HuH-7 (cell line): ENCODE measurements at regions not wholly inside any gene's neighbourhood (a gene's known extent, or its start where the extent isn't known, plus 50 kb on each side); places are given as distances from the start of the nearest gene placed in this dataset.
"Not testable (repeated sequence)": the region's sequence is repeated elsewhere in the genome, so short reads cannot be mapped to it uniquely, and the experiment has no call there.

Experiments
- DNase-seq: peaks from one replicate; pipeline ENCODE4 v3.0.0; 2011; ENCODE audit warnings: low spot score

DNA sequence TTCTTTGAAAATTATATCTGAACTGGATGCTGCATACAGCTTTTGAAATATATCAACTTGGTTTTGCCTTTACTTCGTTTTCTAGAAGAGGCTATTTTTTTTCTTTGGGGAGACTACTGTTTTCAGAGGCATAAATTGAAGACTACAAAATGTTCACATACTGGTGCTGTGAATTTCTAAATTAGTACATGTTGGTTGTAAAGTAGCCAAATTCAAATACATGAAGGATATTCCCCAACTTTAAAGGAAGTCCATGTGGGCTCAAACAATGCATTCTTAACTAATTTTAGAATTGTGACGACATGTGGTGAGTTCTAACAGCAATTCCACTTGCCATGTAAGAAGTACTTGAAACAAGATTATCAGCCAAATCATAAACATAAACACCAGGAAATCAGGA lies 295.7 kb downstream of the TUSC7 start:
- DNase-seq, result no peak

DNA sequence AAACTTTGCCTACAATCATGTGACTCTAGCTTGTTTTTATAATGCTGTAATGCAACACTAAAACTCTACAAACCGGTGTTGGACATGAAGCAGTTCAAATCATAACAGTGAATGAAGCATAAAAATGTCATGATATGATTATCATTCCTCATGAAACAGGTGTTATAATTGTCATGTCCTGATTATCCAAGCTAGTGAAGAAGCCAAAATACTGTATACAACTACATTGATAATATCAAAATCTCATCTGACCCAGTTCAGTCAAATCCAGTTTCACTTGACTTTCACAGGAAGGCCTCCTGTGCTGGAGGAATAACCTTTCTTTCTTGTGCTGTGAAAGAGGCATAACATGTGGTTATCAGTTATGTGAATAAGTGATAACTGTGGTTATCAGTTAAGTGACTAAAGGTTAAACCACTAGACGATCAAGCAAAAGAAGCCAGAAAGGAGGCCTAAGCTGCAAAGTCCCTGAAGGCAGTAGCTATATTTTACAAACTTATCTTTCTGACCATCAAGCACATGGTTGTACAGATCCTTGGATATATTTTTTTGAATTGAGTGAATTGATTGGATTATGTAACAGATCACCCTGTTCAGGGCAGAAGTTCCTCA lies 296.4 kb downstream of the TUSC7 start:
- no peak for DNase-seq

DNA sequence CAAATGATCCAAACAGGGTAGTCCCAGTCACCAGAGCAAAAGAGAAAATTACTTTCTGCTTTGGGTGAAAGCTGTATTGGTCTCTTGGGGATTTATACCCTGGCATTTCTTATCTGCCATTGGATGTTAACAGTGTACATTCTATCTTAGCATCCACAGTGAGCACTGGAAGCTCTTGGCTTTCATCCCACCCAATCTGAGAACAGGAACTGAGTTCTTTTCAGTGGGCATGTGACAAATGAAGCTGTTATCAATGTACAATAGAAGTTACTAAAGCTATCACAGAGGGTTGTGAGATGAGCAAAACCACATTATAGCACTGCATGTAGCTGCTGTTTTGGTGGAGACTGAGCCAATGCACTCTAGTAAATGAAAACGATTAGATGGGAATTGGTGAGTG lies 300.7 kb downstream of the TUSC7 start:
- no peak for DNase-seq

DNA sequence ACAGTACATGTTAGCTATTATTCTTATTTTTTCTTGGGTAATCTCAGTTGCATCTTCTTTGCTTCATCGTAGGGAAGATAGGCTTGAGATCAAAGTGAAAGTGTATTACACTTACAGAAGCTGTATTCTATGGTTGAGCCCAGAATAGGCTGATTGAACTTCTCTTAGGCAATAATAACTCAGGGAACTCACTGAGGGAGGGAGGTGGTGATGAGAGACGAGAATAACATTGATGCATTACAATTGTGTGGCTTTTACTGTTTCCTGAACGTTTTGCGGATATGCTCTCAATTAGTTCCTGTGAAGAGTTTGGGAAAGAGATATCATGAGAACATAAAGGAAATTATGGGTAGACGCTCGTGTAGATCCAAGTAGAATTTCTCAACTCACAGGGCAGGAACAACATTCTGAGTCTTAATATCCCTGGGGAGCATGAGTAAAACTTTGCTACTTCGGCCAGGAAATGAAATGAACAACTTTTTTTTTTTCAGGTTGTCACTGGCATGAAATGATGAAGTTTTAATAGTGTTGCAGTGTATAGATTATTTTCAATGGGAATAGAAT lies 302.2 kb downstream of the TUSC7 start:
- DNase-seq, result no peak

DNA sequence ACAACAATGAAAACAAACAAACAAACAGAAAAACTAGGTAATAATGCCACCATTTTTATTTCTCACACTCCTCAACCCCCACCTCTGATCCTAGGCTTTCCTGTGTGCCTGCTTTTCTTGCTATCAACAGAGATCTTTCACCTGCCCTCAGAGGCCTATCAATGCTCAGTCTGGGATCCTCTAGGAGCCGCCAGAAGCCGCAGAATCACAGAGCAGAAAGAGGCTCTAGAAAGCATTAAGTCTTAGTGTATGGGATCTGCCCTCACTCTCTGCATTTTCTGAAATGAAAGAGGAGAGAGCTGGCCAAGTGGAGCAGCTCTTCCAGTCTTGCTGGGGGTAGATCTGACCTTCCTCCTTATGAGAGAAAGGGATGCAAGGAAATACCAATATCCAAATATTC lies 306.8 kb downstream of the TUSC7 start:
- DNase-seq, result no peak

DNA sequence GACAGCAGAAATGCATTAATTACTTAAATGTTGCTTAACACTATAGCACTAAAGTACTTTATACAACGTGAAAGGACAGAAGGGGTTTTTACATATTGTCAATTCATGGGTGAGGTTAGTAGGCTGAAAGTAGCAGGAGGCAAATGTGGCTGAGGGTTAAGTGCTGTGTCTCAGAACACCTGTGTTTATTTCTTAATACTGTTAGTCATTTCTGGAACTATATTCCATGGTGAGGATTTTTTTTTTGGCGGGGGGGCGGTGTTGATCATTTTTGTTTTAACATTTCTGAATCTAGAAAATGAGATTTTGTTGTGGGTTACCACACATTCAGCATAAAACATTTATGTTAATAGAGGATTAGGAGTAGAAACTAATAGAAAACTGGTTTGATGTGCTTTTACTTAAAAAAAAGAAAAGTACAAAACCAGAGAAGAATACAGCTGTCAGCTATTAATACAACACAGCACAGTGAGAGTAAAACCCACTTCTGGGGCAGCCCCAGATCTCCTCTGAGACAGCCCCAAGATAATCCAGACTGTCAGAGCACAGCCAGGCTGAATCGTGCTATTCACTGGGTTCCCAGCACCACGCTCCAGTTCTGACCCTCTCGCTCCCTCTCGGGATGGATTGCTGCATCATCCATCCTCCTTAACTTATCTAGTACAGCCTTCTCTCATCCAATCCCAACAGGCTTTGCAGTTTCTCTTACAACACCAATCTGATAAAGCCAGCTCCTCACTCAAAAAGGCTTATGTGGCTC lies 307.7 kb downstream of the TUSC7 start:
- DNase-seq, result no peak

DNA sequence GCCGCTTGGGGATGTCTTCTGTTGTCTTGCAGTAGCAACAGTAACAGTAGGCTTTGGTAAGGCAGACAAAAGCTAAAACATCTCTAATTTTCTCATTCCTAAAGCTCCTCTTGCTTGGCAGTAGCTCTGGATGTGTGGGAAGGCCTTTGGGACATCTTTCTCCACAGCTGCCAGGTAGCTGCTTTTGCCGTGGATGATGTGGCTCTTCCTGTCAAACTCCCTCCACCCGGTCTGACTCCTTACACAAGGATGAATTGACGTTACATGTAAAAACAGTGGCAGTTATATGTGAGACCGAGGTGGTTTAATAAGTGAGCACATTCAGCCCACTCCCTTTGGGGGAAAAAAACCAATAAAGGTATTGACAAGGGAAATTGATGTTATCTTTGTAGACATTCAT lies 309.1 kb downstream of the TUSC7 start:
- no peak for DNase-seq

DNA sequence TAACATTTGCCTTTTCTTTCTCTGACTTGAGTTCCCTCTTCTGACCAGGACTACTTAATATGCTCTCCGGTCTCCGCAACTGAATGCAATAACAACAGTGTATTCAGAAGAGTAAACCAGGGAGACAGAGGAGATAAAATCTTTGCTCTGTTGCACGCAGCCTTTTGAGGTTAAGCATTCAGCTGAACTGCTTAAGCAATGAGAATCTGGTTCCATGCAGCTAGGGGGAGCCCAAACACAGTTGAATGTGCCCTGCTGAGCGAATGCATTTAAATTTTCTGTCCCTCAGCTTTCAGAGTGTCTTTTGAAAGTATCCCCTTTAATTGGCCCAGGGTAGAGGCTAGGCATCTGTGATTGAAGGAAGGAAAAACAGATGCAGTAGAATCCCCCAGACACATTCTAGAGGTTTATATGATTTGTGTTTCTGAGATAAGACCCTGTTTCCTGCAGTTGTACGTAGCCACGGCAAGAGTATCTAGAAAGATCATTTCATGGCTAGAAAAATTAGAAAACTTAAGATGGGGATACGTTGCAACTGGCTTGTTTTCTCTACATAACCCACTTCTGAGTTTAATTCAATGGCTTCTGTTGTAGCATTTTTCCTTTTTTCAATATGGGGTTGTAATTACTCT lies 309.6 kb downstream of the TUSC7 start:
- DNase-seq, result peak; percentile 40

DNA sequence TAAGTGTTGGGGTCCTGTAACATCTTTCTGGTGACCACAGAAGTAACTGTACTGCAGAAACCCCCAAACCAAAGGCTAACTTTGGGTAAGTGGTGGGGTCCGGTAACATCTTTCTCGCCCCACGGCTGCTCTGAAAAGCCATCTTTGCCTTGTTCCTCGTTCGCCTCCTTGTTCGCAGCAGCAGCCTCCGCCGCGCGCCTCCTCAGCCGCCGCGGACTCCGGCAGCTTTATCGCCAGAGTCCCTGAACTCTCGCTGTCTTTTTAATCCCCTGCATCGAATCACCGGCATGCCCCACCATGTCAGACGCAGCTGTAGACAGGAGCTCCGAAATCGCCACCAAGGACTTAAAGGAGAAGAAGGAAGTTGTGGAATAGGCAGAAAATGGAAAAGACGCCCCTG lies 316.8 kb downstream of the TUSC7 start:
- no peak for DNase-seq

DNA sequence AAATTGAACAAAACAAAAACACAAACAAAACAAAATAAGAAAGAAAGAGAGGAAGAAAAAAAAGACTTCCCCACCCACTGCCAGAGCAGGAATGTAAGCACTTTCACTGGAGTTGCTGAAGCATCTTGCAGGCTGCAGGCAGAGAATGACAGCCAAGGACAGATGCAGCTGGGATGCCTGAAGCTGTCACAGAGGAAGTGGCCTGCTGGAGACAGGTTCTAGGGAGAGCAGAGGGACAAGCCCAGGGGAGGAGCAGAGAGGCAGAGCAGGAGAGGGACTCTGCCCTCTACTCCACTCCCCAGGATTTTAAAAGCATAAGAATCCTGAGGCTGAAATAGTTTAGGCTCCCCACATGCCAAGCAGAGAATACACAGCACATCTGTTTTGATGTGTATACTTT lies 326.2 kb downstream of the TUSC7 start:
- no peak for DNase-seq

DNA sequence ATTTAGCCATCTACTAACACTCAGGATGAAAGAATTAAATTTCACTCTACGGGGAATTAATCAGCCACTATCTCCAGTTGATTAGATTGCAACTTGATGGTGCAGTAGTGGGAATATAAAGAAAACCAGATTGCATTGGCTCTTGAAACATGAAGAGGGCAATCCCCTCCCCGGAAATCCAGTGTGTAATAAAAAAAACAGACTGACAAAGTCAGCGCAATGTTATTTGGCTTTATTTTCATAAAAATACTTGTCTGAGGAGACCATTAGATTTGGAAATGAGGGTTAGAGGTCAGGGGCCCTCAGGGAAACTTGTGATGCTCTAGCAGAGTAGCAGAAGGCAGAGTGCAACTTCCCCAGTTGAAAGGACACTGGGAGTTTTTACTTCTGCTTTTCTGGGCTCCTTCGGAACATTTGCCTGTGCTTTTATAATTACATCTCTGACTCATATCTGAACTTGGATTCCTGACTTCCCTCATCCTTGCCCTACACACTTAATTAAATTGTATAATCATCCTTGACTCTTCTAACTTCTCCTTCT lies 326.8 kb downstream of the TUSC7 start:
- DNase-seq, result no peak

DNA sequence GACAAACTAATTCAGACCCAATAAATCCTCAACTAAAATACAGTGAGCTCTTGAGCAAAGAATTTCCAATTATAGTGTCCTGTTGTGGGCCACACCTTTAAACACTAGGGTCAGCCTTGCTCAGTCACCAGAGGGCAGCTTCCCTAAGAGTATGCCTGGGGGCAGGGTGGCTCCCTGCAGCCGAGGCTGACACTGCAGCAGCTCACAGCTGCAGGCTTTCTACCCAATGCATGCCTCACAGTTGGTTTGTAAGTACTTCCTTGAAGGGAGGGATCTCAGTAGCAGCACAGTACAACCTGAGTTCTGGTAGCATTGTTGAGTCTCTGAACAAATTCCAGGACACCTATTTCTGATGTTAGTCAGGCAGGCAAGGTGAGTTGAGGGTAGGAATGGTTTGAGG lies 335.6 kb downstream of the TUSC7 start:
- DNase-seq, result no peak

DNA sequence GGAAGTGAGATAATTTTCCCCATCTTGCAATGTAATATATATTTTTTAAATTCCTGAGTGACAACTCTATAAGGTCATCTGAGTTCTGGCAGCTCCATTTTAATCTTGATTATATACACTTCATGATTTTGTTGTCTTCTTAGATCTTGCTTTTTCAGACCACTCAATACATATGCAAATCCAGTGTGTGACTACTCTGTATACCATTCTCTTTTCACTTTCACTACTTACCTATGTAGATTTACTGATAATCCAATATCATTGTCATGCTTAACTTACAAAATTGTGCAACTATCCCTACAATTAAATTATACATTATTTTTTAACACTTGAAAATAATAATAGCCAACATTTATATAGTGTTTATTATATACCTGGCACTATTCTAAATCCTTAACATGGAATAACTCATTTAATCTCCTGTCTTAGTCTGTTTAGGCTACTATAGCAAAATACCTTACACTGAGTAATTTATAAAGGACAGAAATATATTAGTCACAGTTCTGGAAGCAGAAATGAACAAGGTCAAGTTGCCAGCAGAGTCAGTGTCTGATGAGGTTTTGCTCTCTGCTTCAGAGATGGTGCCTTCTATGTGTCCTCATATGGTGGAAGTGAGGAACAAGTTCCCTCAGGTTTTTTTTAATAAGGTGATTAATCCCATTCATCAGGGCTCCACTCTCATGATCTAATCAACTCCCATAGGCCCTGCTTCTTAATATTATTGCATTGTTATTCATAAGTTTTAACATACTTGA lies 338.5 kb downstream of the TUSC7 start:
- DNase-seq, result no peak

DNA sequence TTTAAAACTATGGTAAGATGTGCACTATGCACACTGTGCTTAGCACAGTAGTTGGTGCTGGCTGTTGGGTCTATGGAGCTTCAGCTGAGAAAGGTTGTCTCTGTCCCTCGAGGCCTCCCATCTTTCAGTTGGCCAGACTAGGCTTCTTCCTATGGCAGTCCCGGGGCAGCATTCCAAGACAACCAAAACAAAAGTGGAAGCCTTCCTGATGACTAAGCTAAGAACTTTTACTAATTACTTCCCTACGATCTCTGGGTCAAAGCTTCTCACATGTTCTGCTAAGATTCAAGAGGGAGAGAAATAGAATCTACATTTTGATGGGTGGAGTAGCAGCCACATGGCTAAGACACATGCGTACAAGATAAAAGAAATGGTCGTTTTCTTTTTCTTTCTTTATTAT lies 342.8 kb downstream of the TUSC7 start:
- no peak for DNase-seq

DNA sequence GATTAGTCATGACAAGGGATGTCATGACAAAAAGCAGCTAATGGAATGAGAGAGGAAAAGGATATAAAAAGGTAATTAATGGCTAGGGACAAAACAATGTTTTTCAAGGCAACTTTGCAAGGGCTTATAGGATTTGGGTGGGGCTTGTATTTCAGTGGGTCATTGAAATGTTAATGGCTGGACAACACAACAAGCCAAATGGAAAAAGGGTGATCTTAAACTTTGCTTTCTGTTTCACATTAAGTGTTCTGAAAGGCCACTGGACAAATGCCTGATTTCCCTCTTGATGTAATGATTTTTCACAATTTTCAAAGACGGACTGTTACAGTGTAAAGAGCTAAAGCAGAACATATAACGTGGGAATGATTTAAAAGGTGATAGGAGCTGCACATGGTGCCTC lies 345.0 kb downstream of the TUSC7 start:
- no peak for DNase-seq

DNA sequence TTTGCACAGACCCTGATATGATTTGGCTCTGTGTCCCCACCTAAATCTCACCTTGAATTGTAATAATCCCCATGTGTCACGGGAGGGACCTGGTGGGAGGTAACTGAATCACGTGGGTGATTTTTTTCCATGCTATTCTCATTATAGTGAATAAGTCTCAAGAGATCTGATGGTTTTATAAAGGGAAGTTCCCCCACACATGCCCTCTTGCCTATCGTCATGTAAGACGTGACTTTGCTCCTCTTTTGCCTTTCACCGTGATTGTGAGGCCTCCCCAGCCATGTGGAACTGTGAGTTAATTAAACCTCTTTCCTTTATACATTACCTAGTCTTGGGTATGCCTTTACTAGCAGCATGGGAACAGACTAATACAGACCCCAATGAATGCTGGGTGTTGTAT lies 347.4 kb downstream of the TUSC7 start:
- DNase-seq, result not testable (repeated sequence)

DNA sequence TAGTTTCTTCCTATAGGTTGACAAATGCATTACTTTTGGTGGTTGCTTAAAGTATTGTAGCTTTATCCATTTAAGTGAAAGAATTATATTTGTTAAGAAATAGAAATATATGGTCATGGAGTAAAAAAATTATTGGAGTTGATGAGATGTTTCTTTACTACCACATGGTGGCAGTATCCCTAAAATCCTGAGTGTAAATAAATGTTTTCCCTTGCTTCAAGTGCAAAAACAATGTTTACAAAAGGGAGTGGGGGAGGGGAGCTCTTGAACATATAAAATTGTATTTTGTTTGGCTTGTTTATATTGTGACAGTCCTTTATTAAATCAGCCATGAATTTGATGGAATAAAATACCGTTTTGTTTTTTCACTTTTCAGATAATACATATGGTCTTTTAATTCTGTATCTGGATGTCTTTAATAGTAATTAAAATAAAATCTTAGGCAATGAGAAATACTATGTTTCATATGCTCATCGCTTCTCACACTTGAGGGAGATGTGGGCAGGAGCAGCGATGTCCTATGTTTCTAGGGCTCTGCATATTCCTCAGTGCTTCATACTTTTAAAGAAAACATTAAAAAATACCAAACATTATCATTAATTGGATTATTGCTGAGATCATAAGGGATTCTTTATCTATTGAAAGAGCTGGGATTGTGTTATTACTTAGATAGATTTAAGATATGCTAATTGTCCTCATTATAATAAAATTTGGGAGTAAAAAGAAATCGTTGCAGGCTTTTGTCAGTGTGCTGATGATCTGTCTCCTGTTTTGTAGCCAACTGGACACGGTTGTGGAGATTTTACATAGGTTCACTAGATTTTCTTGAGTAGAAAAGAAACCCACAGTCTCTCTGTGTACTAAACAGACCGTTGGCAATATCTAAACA lies 349.7 kb downstream of the TUSC7 start:
- peak; percentile 8 for DNase-seq

DNA sequence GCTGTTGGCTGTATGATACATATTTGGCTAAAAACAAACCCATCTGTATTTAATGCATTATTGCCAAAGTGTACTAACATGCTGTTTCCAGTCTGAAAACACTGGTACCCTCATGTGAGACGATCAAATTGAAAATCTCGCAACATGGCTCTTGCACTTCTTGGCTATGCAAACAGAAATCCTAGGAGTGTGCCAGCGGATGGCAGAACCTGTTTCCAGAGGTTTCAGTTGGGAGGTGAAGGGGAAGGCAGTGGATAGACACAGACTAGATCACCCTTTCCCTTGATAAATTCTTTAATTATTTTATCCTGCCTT lies 350.3 kb downstream of the TUSC7 start:
- DNase-seq, result no peak

DNA sequence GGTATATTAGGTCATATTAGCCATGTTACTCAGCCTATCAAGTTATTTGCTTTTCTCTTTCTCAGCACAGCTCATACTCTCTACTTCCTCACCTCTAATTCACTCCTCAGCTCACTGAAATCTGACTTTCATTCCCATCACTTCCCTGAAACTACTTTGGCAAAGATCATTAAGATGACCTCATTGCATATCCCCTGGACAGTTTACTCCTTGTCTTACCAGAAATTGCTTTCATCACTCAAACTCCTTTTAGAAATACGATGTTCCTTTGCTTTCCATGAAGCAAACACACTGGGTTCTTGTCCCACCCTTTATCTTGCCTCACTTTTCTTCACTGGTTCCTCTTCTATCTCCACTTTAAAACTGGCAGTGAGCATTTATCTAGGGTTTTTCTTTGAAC lies 354.4 kb downstream of the TUSC7 start:
- DNase-seq, result no peak

DNA sequence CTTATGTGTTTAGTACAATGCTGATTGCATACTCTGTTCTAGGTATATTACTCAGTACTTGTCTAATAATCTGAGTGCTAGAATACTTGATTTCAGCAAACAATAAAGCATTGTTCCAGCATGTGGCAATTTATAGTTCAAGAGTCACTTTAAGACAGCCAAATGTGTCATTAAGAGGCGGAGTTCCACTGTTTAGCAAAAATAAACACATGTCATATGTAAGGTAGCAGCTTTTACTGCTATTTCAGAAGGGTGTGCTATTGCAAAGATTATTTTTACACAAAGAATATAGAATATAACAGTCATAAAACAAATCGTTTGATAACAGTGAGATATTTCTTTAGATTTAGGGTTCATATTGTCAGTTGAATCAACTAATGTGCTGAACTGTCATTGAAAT lies 358.7 kb downstream of the TUSC7 start:
- DNase-seq, result no peak

DNA sequence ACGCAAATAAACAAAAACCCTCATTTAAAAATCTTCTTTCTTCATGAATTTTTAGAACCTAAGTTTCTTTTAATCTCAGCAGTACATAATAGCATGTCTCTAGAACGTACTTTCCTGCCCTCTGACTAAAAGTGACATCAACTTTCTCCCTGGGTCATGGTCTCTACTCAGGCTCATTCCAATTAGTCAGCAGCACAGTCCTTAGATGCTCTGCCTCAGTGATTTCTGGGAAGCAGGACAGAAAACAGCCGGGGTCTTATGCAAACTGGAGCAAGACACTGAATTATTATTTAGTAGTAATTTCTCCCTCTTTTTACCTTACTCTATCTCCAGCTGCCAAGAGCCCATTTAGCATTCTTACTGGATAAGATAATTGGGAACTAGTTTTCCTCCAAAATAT lies 365.2 kb downstream of the TUSC7 start:
- no peak for DNase-seq
